ENCODE measurements at regions not wholly inside any gene's neighbourhood (a gene's known extent, or its start where the extent isn't known, plus 50 kb on each side); places are given as distances from the start of the nearest gene placed in this dataset.

GRCh38 chr7:428387-428786, 91.3 kb downstream of the PDGFA start:
- DNase-seq, result no peak
- H4K20me1 ChIP-seq (ENCODE audit: insufficient read depth, low read length), result no peaks in the 10 kb centered on the region
- no peaks in the 10 kb centered on the region for H3K27me3 ChIP-seq (ENCODE audit: control insufficient read depth in 2 of 2, insufficient read depth in 2 of 2, low read length in 2 of 2)
- no peaks in the 10 kb centered on the region for H3K4me1 ChIP-seq (ENCODE audit: control insufficient read depth in 1 of 2, insufficient read depth in 2 of 2, low read length in 2 of 2)
- H3K9me3 ChIP-seq (replicated peaks in 1 of 2; ENCODE audit: control insufficient read depth in 1 of 2, insufficient read depth in 1 of 2, low read length in 2 of 2), result no peaks in the 10 kb centered on the region
- intact Hi-C loops (cut with micrococcal nuclease), result no loop called here
- H3K27ac ChIP-seq (ENCODE audit: low read depth in 1 of 2, low read length in 2 of 2), result no peak overlapping the region
- H3K79me2 ChIP-seq (ENCODE audit: insufficient read depth, low read length), result no peaks in the 10 kb centered on the region
- H3K9ac ChIP-seq (ENCODE audit: insufficient read depth, low read length, poor library complexity, severe bottlenecking), result no peak overlapping the region
- Mint-ChIP-seq H3K4me3 (no peak overlapping the region), H3K27me3 (ENCODE audit: low read depth in 3 of 3) (peaks cover 0 to 2% (median 1%) of the 10 kb centered on the region in 3 donors), H3K4me1 (no peaks in the 10 kb centered on the region), H3K27ac (no peak overlapping the region), H3K9me3 (peaks cover 0 to 5% (median 1%) of the 10 kb centered on the region in 7 donors), H3K36me3 (no peaks in the 10 kb centered on the region)
- no peak overlapping the region for H2AFZ ChIP-seq (ENCODE audit: insufficient read depth, low read depth, low read length, poor library complexity, severe bottlenecking)
- H3K4me3 ChIP-seq (replicated peaks in 1 of 3; ENCODE audit: low read depth in 2 of 3, low read length in 3 of 3), result no peak overlapping the region
- WGBS (ENCODE audit: insufficient coverage), result 97% methylated on average over 13 of the region's 18 CpGs
- no peak for TF ChIP-seq CTCF (IDR thresholded peaks at IDR 0.05)
- H3K36me3 ChIP-seq (replicated peaks in 1 of 2; ENCODE audit: control insufficient read depth in 1 of 2, insufficient read depth in 2 of 2, low read length in 2 of 2), result no peaks in the 10 kb centered on the region
- no peak overlapping the region for H3K4me2 ChIP-seq (replicated peaks; ENCODE audit: extremely low read depth, low read length, poor library complexity, severe bottlenecking)

DNA sequence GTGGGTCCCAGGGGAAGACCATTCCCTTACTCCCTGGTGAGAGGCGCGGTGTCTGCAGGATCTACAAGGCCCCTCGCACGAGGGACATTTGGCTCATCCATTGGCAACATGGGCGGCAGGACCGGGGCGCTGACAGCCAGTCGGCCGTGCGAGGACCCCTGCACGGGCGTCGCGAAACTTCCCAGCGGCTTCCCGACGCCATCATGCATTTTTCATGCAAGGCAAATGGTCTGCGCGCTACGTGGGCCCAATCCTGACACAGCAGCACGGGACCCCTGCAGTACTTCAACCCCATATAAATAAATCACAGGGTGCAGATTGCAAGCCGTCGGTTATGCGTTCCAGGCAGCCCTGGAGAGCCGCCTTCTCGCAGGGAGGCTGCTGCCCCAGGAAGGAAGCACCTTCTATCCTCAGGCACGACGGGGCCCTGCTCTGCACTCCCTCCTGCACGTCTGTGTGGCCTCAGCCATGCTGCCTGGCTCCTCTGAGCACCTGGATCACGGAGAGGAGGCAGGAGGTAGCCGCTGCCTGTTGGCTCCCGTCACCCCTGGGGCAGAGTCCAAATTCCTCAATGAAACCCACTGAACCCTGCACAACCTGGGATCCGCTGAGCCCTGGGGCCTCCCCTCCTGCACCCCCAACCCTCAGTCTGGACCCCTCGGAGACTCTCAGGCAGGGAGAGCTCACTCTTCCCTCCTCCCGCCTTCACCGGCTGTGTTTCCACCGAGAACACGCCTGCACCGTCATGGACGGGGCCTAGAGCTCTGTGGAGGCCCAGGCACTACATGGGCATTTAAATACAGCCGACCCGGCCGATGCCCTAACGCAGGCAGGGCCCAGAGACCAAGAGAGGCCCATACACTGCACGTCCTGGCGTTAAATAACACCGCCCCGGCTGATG, 90.5 kb downstream of the PDGFA start:
- no peaks in the 10 kb centered on the region for H3K27me3 ChIP-seq (ENCODE audit: control insufficient read depth in 2 of 2, insufficient read depth in 2 of 2, low read length in 2 of 2)
- peaks cover 0 to 5% (median 1%) of the 10 kb centered on the region in 7 donors for H3K9me3 Mint-ChIP-seq
- no peaks in the 10 kb centered on the region for H3K4me1 Mint-ChIP-seq
- no peak overlapping the region for H3K27ac ChIP-seq (ENCODE audit: low read depth in 1 of 2, low read length in 2 of 2)
- H3K36me3 ChIP-seq (replicated peaks in 1 of 2; ENCODE audit: control insufficient read depth in 1 of 2, insufficient read depth in 2 of 2, low read length in 2 of 2), result no peaks in the 10 kb centered on the region
- TF ChIP-seq CTCF (IDR thresholded peaks at IDR 0.05), result no peak
- H3K27me3 Mint-ChIP-seq (ENCODE audit: low read depth in 3 of 3), result peaks cover 0 to 2% (median 0%) of the 10 kb centered on the region in 3 donors
- intact Hi-C loops (cut with micrococcal nuclease), result no loop called here
- H3K4me3 ChIP-seq (replicated peaks in 1 of 3; ENCODE audit: low read depth in 2 of 3, low read length in 3 of 3), result no peak overlapping the region
- H3K4me2 ChIP-seq (replicated peaks; ENCODE audit: extremely low read depth, low read length, poor library complexity, severe bottlenecking), result no peak overlapping the region
- WGBS (ENCODE audit: insufficient coverage), result 94% methylated on average over 44 of the region's 48 CpGs
- no peaks in the 10 kb centered on the region for H3K4me1 ChIP-seq (ENCODE audit: control insufficient read depth in 1 of 2, insufficient read depth in 2 of 2, low read length in 2 of 2)
- no peak overlapping the region for H3K4me3 Mint-ChIP-seq
- H4K20me1 ChIP-seq (ENCODE audit: insufficient read depth, low read length), result no peaks in the 10 kb centered on the region
- peak overlapping the region in 1 of 7 donors; percentile 23 for H3K27ac Mint-ChIP-seq
- H3K79me2 ChIP-seq (ENCODE audit: insufficient read depth, low read length), result no peaks in the 10 kb centered on the region
- no peak overlapping the region for H2AFZ ChIP-seq (ENCODE audit: insufficient read depth, low read depth, low read length, poor library complexity, severe bottlenecking)
- no peaks in the 10 kb centered on the region for H3K9me3 ChIP-seq (replicated peaks in 1 of 2; ENCODE audit: control insufficient read depth in 1 of 2, insufficient read depth in 1 of 2, low read length in 2 of 2)
- H3K9ac ChIP-seq (ENCODE audit: insufficient read depth, low read length, poor library complexity, severe bottlenecking), result no peak overlapping the region
- no peaks in the 10 kb centered on the region for H3K36me3 Mint-ChIP-seq
- DNase-seq, result no peak

Measured in CD14-positive monocyte (primary cell).